Small intestine (tissue), 7 donors: ENCODE measurements at regions not wholly inside any gene's neighbourhood (a gene's known extent, or its start where the extent isn't known, plus 50 kb on each side); places are given as distances from the start of the nearest gene placed in this dataset.
A peak's percentile ranks its signal among the peaks of the same experiment; 100 is the strongest.

Experiments
- DNase-seq, 2 donors: peaks; one replicate each; pipeline versions ENCODE4 v3.0.0 to v3.0.0-alpha.2; 2013
- FAIRE-seq: peaks from 2 replicates; lab custom pipeline; 2012; peaks lifted over from hg19 to GRCh38; lab: Jason Lieb, UNC
- H3K27ac ChIP-seq, 3 donors: one replicate each; pipeline ENCODE4 v1.5.1; 2013; ENCODE audit warnings: low read length in 2 of 3, mild to moderate bottlenecking in 2 of 3, control low read depth in 1 of 3, inconsistent platforms in 1 of 3, low read depth in 1 of 3, moderate library complexity in 1 of 3
- H3K27me3 ChIP-seq, 3 donors: one replicate each; pipeline ENCODE4 v1.6.1; 2013; ENCODE audit warnings: low read length in 3 of 3, inconsistent platforms in 1 of 3; ENCODE audit not compliant: control insufficient read depth in 3 of 3, insufficient read depth in 3 of 3
- H3K36me3 ChIP-seq, 3 donors: one replicate each; pipeline ENCODE4 v1.6.1; 2013; ENCODE audit warnings: low read length in 3 of 3, inconsistent platforms in 1 of 3, low read depth in 1 of 3, mild to moderate bottlenecking in 1 of 3, moderate library complexity in 1 of 3; ENCODE audit not compliant: control insufficient read depth in 3 of 3, insufficient read depth in 2 of 3
- H3K4me1 ChIP-seq, 3 donors: one replicate each; pipeline ENCODE4 v1.6.1; 2013; ENCODE audit warnings: low read length in 2 of 3, inconsistent platforms in 1 of 3, low read depth in 1 of 3, mild to moderate bottlenecking in 1 of 3, moderate library complexity in 1 of 3; ENCODE audit not compliant: control insufficient read depth in 3 of 3, insufficient read depth in 2 of 3
- H3K4me3 ChIP-seq, 3 donors: one replicate each; pipeline ENCODE4 v1.5.1; 2013; ENCODE audit warnings: low read length in 3 of 3, control low read depth in 1 of 3, inconsistent platforms in 1 of 3, low read depth in 1 of 3, mild to moderate bottlenecking in 1 of 3, moderate library complexity in 1 of 3
- H3K9me3 ChIP-seq, 2 donors: one replicate each; pipeline ENCODE4 v1.6.1; 2013; ENCODE audit warnings: low read depth in 1 of 2, low read length in 1 of 2; ENCODE audit not compliant: control insufficient read depth in 2 of 2, insufficient read depth in 1 of 2
- WGBS, 3 donors: extraction: QIAGEN DNeasy Blood & Tissue Kit; methylation state at CpG; one replicate each; pipeline ENCODE4 v1.1.7; 2013; 5-methylcytosine and 5-hydroxymethylcytosine counted together
- donor health status: healthy with polysubstance abuse.
- donor health status: control.
- donor health status: control.
- donor health status: Bipolar disorder and iron deficiency.
- donor health status: healthy.

DNA sequence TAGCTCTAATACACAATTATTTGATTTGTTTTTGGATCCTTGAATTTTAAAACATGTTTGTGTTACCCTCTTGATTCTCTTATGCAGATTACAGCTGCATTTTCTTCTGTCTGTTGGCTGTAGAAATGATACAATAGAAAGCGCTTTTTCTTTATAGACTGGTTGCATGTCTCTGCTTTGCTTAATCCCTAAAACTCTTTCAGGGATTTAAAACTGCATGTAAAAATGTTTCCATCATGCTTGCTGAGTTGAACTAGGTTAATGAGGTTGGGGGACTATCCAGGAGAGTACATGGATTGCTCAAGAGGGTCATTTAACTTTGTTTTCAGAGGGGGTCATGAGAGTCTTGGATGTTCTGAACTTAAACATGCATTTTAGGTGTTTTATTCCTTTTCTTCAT, 166.4 kb upstream of the IFNG-AS1 start:
- no peak for DNase-seq
- no peaks in the 10 kb centered on the region for H3K27me3 ChIP-seq
- WGBS, 3 donors, result 98 to 100% (median 100%) methylated on average over 1 of the region's 1 CpG
- no peak overlapping the region for H3K27ac ChIP-seq
- no peaks in the 10 kb centered on the region for H3K36me3 ChIP-seq
- no peak for FAIRE-seq
- no peak overlapping the region for H3K4me3 ChIP-seq
- H3K4me1 ChIP-seq, result peaks cover 0 to 9% (median 4%) of the 10 kb centered on the region in 3 donors
- H3K9me3 ChIP-seq, result no peaks in the 10 kb centered on the region

GRCh38 chr12:67826148-67826547, 163.1 kb upstream of the IFNG-AS1 start:
- no peak overlapping the region for H3K4me3 ChIP-seq
- peaks cover 0 to 9% (median 4%) of the 10 kb centered on the region in 3 donors for H3K4me1 ChIP-seq
- no peak for FAIRE-seq
- H3K9me3 ChIP-seq, result no peaks in the 10 kb centered on the region
- no peak overlapping the region for H3K27ac ChIP-seq
- H3K27me3 ChIP-seq, result no peaks in the 10 kb centered on the region
- no peak for DNase-seq
- WGBS, 3 donors, result 81 to 91% (median 88%) methylated on average over 2 of the region's 2 CpGs
- no peaks in the 10 kb centered on the region for H3K36me3 ChIP-seq

GRCh38 chr12:67826946-67827720, 162.1 kb upstream of the IFNG-AS1 start:
- Histone ChIP-seq H3K4me1 (peaks cover 0 to 9% (median 4%) of the 10 kb centered on the region in 3 donors), H3K36me3 (no peaks in the 10 kb centered on the region), H3K27ac (peak overlapping the region; percentile 55 to 85 (median 64)), H3K27me3 (no peaks in the 10 kb centered on the region), H3K9me3 (no peaks in the 10 kb centered on the region), H3K4me3 (peak overlapping the region in 2 of 3 donors; percentile 0 to 43)
- FAIRE-seq (no peak), DNase-seq (peak in 1 of 2 donors; percentile 60)
- 39 to 71% (median 60%) methylated on average over 5 of the region's 5 CpGs for WGBS, 3 donors

DNA sequence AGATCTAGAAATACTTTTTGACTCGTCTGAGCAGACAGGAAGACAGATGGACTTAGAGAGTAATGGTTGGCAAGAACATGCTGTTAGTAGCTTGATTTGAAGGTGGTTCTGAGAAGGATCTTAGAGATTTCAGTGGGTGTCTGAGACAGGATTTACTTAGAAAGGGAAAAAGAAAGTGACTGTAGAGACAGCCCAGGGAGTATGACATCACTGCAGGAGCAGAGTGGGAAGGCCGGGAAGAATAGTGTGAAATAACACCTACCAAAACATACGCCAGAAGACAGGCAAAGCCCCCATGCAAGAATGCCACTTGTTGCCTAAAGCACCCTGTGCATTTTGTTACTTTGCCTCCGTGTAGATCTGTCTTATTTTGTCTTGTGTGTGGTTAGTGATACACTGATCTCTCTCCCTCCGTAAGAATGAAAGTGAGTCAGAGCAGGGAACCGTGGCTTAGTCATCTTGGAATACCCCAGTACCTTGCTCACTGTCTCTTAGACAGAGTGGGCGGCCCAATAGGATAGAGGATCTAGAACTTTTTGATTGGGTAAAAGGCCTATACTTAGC, 161.3 kb upstream of the IFNG-AS1 start:
- 6 to 33% (median 16%) methylated on average over 7 of the region's 7 CpGs for WGBS, 3 donors
- DNase-seq, result peak; percentile 72
- Histone ChIP-seq H3K36me3 (no peaks in the 10 kb centered on the region), H3K27me3 (no peaks in the 10 kb centered on the region), H3K9me3 (no peaks in the 10 kb centered on the region), H3K4me3 (peak overlapping the region; percentile 0 to 43 (median 18)), H3K4me1 (peaks cover 0 to 9% (median 4%) of the 10 kb centered on the region in 3 donors), H3K27ac (peak overlapping the region; percentile 55 to 85 (median 64))
- FAIRE-seq, result no peak

DNA sequence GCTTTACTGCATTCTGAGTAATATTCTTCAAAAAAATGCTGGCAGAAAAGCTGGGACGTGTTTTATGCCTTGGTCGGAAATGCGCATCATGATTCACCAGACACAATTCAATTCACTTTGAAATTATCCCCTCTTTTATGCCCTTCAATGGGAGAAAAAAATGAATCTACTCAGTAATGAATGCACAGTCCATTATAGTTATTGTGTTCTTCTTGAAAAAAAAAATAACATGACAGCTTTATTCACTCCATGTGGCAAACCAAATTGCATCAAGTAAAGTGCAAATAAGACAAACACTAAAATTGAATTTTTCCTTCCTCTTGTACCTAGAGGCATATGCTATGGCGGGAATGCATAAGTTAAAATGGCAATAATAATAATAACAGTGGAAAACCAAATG, 159.4 kb upstream of the IFNG-AS1 start:
- H3K36me3 ChIP-seq, result no peaks in the 10 kb centered on the region
- H3K27ac ChIP-seq, result no peak overlapping the region
- no peak overlapping the region for H3K4me3 ChIP-seq
- H3K9me3 ChIP-seq, result no peaks in the 10 kb centered on the region
- 95 to 99% (median 96%) methylated on average over 4 of the region's 4 CpGs for WGBS, 3 donors
- H3K27me3 ChIP-seq, result no peaks in the 10 kb centered on the region
- H3K4me1 ChIP-seq, result peaks cover 0 to 9% (median 4%) of the 10 kb centered on the region in 3 donors
- no peak for FAIRE-seq
- no peak for DNase-seq

- 85 to 89% (median 86%) methylated on average over 2 of the region's 2 CpGs for WGBS, 3 donors
- peaks cover 0 to 6% (median 4%) of the 10 kb centered on the region in 3 donors for H3K4me1 ChIP-seq
- no peaks in the 10 kb centered on the region for H3K36me3 ChIP-seq
- no peak overlapping the region for H3K27ac ChIP-seq
- no peaks in the 10 kb centered on the region for H3K9me3 ChIP-seq
- H3K4me3 ChIP-seq, result no peak overlapping the region
- no peaks in the 10 kb centered on the region for H3K27me3 ChIP-seq
- FAIRE-seq (no peak), DNase-seq (no peak)
These were observed 157.1 kb upstream of the IFNG-AS1 start for GRCh38 chr12:67832155-67832554.

DNA sequence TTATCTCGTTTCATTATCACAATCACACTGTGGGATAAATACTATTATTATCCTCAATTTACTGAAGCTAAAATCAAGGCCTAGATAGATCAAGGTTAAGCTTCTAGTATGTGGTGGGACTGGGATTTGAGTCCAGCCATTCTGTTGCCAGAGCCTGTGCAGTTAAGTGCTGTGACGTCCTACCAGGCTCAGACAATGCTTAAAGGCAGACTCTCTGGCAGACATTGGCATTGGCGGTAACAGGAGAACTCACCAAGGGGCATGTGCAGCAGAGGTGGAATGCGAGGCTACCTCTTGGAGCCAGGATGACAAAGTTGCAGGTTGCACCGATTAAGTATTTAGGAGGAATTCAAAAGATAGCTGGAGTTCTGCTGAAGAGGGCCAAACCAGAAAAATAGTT, 155.6 kb upstream of the IFNG-AS1 start:
- Histone ChIP-seq H3K4me1 (no peaks in the 10 kb centered on the region), H3K27me3 (no peaks in the 10 kb centered on the region), H3K27ac (no peak overlapping the region), H3K36me3 (no peaks in the 10 kb centered on the region), H3K4me3 (no peak overlapping the region), H3K9me3 (no peaks in the 10 kb centered on the region)
- no peak for FAIRE-seq
- DNase-seq, result no peak
- 79 to 84% (median 82%) methylated on average over 5 of the region's 5 CpGs for WGBS, 3 donors

GRCh38 chr12:67837876-67838275, 151.4 kb upstream of the IFNG-AS1 start:
- WGBS, 3 donors, result 72 to 86% (median 84%) methylated on average over 1 of the region's 1 CpG
- Histone ChIP-seq H3K27me3 (no peaks in the 10 kb centered on the region), H3K4me3 (no peak overlapping the region), H3K36me3 (no peaks in the 10 kb centered on the region), H3K9me3 (peaks cover 0 to 5% of the 10 kb centered on the region in 2 donors), H3K27ac (no peak overlapping the region), H3K4me1 (peaks cover 0 to 4% (median 0%) of the 10 kb centered on the region in 3 donors)
- FAIRE-seq (no peak), DNase-seq (no peak)
